ENCODE measurements at regions not wholly inside any gene's neighbourhood (a gene's known extent, or its start where the extent isn't known, plus 50 kb on each side); places are given as distances from the start of the nearest gene placed in this dataset.

DNA sequence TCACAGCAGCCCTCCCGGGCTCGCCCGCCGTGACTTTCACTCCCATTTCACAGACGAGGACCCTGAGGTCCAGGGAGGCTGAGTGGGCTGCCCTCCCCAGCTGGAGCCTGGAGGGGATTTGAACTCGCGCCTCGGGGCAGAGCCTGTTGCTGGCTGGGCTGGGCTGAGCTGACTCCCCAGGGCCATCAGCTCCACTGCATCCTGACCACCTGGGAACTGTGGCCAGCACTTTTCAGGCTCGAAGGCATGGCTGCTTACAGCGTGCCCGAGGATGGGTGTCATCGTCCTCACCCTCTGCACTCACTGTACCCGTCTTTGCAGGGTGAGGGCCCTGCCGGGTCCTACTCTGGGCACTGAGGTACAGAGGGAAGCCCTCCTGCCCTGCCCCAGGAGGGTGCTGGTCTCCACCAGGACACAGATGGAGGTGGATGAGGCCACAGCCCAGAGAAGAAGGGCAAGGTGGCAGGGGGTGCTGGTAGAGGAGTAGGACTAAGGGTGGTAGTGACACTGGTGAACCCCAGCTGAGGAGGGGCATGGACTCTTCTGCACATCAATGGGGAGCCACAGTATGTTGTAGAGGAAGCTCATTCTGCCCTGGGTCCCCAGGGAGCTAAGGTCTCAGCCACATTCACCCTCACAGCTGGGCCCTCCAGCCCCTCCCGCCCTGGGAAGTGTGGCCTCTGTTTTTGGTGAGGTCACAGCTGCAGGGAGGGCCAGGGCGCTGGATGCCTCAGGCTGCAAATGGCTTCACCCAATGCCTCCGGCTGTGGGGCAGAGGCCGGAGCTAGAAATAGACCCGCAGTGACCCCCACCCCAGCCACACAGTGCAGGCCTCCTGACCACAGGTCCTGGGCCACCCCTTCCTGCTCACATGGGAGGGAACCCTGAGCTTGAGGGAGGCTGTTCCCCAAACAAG is 365.1 kb upstream of the SFSWAP start:
- Histone ChIP-seq H3K36me3 (no peaks in the 10 kb centered on the region), H3K9me3 (no peaks in the 10 kb centered on the region), H3K27me3 (peaks cover 5 to 46% of the 10 kb centered on the region in 2 donors), H3K4me1 (no peaks in the 10 kb centered on the region), H3K4me3 (no peak overlapping the region), H3K27ac (no peak overlapping the region)
- peak in 1 of 4 donors; percentile 65 for DNase-seq
- intact Hi-C loops (cut with DNase I): no loop called here
- no peak for ATAC-seq
- TF ChIP-seq, protein P1, sequence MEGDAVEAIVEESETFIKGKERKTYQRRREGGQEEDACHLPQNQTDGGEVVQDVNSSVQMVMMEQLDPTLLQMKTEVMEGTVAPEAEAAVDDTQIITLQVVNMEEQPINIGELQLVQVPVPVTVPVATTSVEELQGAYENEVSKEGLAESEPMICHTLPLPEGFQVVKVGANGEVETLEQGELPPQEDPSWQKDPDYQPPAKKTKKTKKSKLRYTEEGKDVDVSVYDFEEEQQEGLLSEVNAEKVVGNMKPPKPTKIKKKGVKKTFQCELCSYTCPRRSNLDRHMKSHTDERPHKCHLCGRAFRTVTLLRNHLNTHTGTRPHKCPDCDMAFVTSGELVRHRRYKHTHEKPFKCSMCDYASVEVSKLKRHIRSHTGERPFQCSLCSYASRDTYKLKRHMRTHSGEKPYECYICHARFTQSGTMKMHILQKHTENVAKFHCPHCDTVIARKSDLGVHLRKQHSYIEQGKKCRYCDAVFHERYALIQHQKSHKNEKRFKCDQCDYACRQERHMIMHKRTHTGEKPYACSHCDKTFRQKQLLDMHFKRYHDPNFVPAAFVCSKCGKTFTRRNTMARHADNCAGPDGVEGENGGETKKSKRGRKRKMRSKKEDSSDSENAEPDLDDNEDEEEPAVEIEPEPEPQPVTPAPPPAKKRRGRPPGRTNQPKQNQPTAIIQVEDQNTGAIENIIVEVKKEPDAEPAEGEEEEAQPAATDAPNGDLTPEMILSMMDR (IDR thresholded peaks at IDR 0.05): no peak

DNA sequence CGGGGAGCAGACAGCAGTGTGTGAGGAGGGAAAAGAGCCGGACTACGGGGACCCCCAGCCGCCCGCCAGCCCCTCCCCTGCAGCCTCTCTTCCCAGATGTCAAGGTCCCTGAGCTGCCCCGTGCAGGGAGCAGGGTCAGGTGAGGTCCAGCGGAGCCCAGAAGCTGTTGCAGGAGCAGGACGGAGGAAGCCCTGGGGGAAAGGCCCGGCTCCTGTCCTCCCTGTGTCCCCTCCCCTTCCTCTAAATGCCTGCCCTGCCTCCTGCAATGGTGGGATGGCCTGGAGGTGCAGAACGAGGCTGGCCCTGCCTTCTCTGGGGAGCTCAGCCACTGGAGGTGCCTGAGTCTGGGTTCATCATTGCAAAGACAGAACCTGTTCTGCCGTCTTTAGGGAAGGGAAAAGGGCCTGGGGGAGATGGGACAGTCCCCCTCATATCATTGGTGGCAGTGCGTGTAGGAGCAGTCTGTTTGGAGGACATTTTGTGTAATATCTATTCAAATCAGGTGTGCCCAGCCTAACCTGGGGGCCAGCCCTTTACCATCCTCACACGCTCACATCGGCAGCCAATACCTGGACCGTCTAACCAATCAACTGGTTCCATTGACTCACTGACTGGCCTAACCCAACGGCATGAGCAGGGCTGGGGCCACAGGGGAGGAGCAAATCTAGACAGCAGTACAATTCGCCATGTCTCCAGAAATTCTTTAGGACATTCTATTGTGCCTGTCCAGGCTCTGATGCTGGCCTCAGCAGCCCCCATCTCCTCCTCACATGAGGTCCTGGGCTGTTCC is 364.1 kb upstream of the SFSWAP start:
- no peak for ATAC-seq
- intact Hi-C loops (cut with DNase I): no loop called here

DNA sequence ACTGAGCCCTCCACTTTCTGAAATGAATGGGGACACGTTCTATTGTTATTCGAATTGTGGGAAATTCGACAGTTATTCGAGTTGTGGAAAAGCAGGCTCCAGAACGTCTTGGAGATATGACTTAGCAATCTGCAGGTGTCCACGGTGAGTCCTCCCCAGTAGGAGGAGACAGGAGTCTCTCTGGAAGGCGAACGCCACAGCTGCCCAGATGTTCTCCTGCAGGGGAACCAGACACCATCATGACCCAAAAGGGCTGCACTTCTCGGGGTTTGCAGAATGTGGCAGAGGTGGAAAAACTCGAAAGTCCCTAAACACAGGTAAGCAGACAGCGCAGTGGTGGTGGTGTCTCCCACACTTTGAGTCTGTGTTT is 363.6 kb upstream of the SFSWAP start:
- ATAC-seq (no peak), DNase-seq (no peak)
- H3K4me1 ChIP-seq: no peaks in the 10 kb centered on the region
- no peaks in the 10 kb centered on the region for H3K9me3 ChIP-seq
- H3K27ac ChIP-seq: no peak overlapping the region
- no peaks in the 10 kb centered on the region for H3K36me3 ChIP-seq
- TF ChIP-seq, protein P1 (IDR thresholded peaks at IDR 0.05): no peak
- H3K4me3 ChIP-seq: no peak overlapping the region
- H3K27me3 ChIP-seq: peaks cover 5 to 52% of the 10 kb centered on the region in 2 donors
- intact Hi-C loops (cut with DNase I): no loop called here

More for the DNA sequence above, 364.1 kb upstream of the SFSWAP start:
- Histone ChIP-seq H3K27ac (no peak overlapping the region), H3K9me3 (no peaks in the 10 kb centered on the region), H3K36me3 (no peaks in the 10 kb centered on the region), H3K4me3 (no peak overlapping the region), H3K27me3 (peaks cover 5 to 52% of the 10 kb centered on the region in 2 donors), H3K4me1 (no peaks in the 10 kb centered on the region)
- peak in 1 of 4 donors; percentile 69 for DNase-seq
- TF ChIP-seq, protein P1 (IDR thresholded peaks at IDR 0.05): no peak

DNA sequence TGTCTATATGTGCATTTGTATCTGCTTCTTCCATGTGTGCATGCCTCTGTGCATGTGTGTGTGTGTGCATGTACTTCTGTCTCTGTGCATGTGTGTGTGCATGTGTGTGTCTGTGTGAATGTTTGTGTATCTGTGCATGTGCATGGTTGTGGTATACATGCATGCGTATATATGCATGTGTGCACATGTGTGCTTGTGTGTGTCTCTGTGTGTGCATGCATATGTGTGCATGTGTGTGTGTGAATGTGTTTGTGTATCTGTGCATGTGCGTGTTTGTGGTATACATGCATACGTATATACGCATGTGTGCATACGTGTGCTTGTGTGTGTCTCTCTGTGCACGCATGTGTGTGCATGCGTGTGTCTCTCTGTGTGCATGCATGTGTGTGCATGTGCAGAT is 363.2 kb upstream of the SFSWAP start:
- Histone ChIP-seq H3K9me3 (no peaks in the 10 kb centered on the region), H3K27me3 (peaks cover 5 to 52% of the 10 kb centered on the region in 2 donors), H3K27ac (no peak overlapping the region), H3K4me3 (no peak overlapping the region), H3K36me3 (no peaks in the 10 kb centered on the region), H3K4me1 (no peaks in the 10 kb centered on the region)
- TF ChIP-seq, protein P1 (IDR thresholded peaks at IDR 0.05): no peak
- DNase-seq: no peak
- ATAC-seq: no peak
- intact Hi-C loops (cut with DNase I): no loop called here

DNA sequence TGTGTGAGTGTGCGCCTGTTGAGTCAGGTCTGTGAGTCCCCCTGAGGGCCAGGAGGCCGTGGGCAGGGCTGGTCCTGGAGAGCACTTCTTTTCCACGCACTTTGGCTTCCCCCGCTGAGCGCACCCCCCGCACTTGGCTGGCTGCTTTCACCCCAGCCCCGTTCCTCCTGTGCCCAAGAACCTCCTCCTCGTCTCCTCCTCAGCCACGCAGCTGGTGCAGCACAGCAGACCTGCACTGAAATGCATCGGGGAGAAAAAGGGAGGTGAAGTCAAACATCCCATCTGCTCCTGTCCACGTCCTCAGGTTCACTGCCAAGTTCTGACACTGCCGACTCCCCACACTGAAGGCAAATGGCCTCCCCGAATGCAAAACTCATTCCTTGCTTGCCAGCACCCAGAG is 362.7 kb upstream of the SFSWAP start:
- peaks cover 5 to 52% of the 10 kb centered on the region in 2 donors for H3K27me3 ChIP-seq
- H3K27ac ChIP-seq: no peak overlapping the region
- DNase-seq (no peak), ATAC-seq (no peak)
- intact Hi-C loops (cut with DNase I): no loop called here
- TF ChIP-seq, protein P1 (IDR thresholded peaks at IDR 0.05): no peak
- H3K36me3 ChIP-seq: no peaks in the 10 kb centered on the region
- H3K9me3 ChIP-seq: no peaks in the 10 kb centered on the region
- no peak overlapping the region for H3K4me3 ChIP-seq
- H3K4me1 ChIP-seq: no peaks in the 10 kb centered on the region

Measured in left lung (tissue), 4 donors.